Liver (tissue), 3 donors: ENCODE measurements at regions not wholly inside any gene's neighbourhood (a gene's known extent, or its start where the extent isn't known, plus 50 kb on each side); places are given as distances from the start of the nearest gene placed in this dataset.

Source experiments
- ATF3 ChIP-seq: IDR thresholded peaks from 2 replicates; pipeline ENCODE4 v1.6.1; 2016; ENCODE audit warnings: antibody characterized with exemption
- CTCF ChIP-seq: fragments of 150-350 bp; IDR thresholded peaks from 2 replicates; pipeline ENCODE4 v1.5.1; 2017; ENCODE audit warnings: improper control_type of control experiment, low read depth, low read length; ENCODE audit not compliant: missing input control
- EGR1 ChIP-seq, 2 donors: IDR thresholded peaks; 2 replicates each; pipeline ENCODE4 v1.6.1; 2016 to 2018; ENCODE audit warnings: antibody characterized with exemption in 2 of 2, low read depth in 2 of 2
- FOXA1 ChIP-seq: IDR thresholded peaks from 2 replicates; pipeline ENCODE4 v1.6.1; 2016; ENCODE audit warnings: antibody characterized with exemption
- JUND ChIP-seq, 2 donors: IDR thresholded peaks; 2 replicates each; pipeline ENCODE4 v1.6.1; 2016; ENCODE audit warnings: antibody characterized with exemption in 2 of 2
- MAX ChIP-seq: IDR thresholded peaks from 2 replicates; pipeline ENCODE4 v1.6.1; 2016; ENCODE audit warnings: antibody characterized with exemption
- RAD21 ChIP-seq, 2 donors: IDR thresholded peaks; 2 replicates each; pipeline ENCODE4 v1.6.1; 2016; ENCODE audit warnings: antibody characterized with exemption in 2 of 2, mild to moderate bottlenecking in 2 of 2
- REST ChIP-seq: IDR thresholded peaks from 2 replicates; pipeline ENCODE4 v1.6.1; 2016; ENCODE audit warnings: antibody characterized with exemption, mild to moderate bottlenecking
- SP1 ChIP-seq: IDR thresholded peaks from 2 replicates; pipeline ENCODE4 v1.6.1; 2018; ENCODE audit warnings: antibody characterized with exemption, mild to moderate bottlenecking
- TAF1 ChIP-seq: conservative IDR thresholded peaks from 2 replicates; pipeline ENCODE4 v1.6.1; 2016; ENCODE audit warnings: antibody characterized with exemption, mild to moderate bottlenecking
- donor health status: healthy.
- donor health status: healthy.

- TF ChIP-seq TAF1 (no peak), CTCF (no peak), RAD21 (IDR thresholded peaks at IDR 0.05) (no peak), MAX (no peak), JUND (IDR thresholded peaks at IDR 0.05) (no peak), REST (no peak), ATF3 (no peak), SP1 (no peak), EGR1 (IDR thresholded peaks at IDR 0.05; ENCODE audit: low read depth in 2 of 2) (no peak), FOXA1 (no peak)
These were observed 1376.3 kb upstream of the SLC10A2 start for GRCh38 chr13:104442536-104442935.
